ENCODE measurements at regions not wholly inside any gene's neighbourhood (a gene's known extent, or its start where the extent isn't known, plus 50 kb on each side); places are given as distances from the start of the nearest gene placed in this dataset.

- TF ChIP-seq NFIC (IDR thresholded peaks at IDR 0.05) = no peak
- no peak for TF ChIP-seq CEBPB (IDR thresholded peaks at IDR 0.05)
- no peak for TF ChIP-seq FOXM1 (IDR thresholded peaks at IDR 0.05; ENCODE audit: borderline replicate concordance, low read depth)
- TF ChIP-seq REST (IDR thresholded peaks at IDR 0.05; ENCODE audit: low read depth) = no peak
- TF ChIP-seq RAD21 (IDR thresholded peaks at IDR 0.05; ENCODE audit: low read depth) = no peak
- no peak for TF ChIP-seq USF1 (IDR thresholded peaks at IDR 0.05)
- no peak for TF ChIP-seq EP300 (IDR thresholded peaks at IDR 0.05; ENCODE audit: borderline replicate concordance)
- no peak for TF ChIP-seq MAX (IDR thresholded peaks at IDR 0.05)
- TF ChIP-seq TAF1 (IDR thresholded peaks at IDR 0.05; ENCODE audit: low read depth) = no peak
- TF ChIP-seq TEAD4 (IDR thresholded peaks at IDR 0.05) = no peak
- TF ChIP-seq YY1 (IDR thresholded peaks at IDR 0.05; ENCODE audit: low read depth) = no peak
- no peak for TF ChIP-seq TCF12 (IDR thresholded peaks at IDR 0.05; ENCODE audit: low read depth)
- no peak for TF ChIP-seq ZBTB7A (IDR thresholded peaks at IDR 0.05; ENCODE audit: low read depth)
- no peak for TF ChIP-seq EGR1 (IDR thresholded peaks at IDR 0.05)
Observed at GRCh38 chr2:193272011-193272410, 1077.3 kb upstream of the TMEFF2 start.
